ENCODE measurements at regions not wholly inside any gene's neighbourhood (a gene's known extent, or its start where the extent isn't known, plus 50 kb on each side); places are given as distances from the start of the nearest gene placed in this dataset.
A peak's percentile ranks its signal among the peaks of the same experiment; 100 is the strongest.
"Not testable (repeated sequence)": the region's sequence is repeated elsewhere in the genome, so short reads cannot be mapped to it uniquely, and the experiment has no call there.

GRCh38 chrX:46152756-46153155, 392.5 kb downstream of the ZNF674 start:
- no peak for DNase-seq (ENCODE audit: low read depth)
- no peak overlapping the region for H3K4me3 ChIP-seq (ENCODE audit: low read depth, low read length)
- no peak for TF ChIP-seq CTCF (IDR thresholded peaks at IDR 0.05; ENCODE audit: insufficient read depth, low read depth, low read length)

GRCh38 chrX:46151332-46151731, 393.9 kb downstream of the ZNF674 start:
- H3K4me3 ChIP-seq (ENCODE audit: low read depth, low read length); DNase-seq (ENCODE audit: low read depth): not testable (repeated sequence)

GRCh38 chrX:46144566-46144965, 400.7 kb downstream of the ZNF674 start:
- TF ChIP-seq CTCF (IDR thresholded peaks at IDR 0.05; ENCODE audit: insufficient read depth, low read depth, low read length) = no peak
- DNase-seq (ENCODE audit: low read depth) = no peak

GRCh38 chrX:46140272-46140671, 404.9 kb downstream of the ZNF674 start:
- no peak overlapping the region for H3K4me3 ChIP-seq (ENCODE audit: low read depth, low read length)
- no peak for TF ChIP-seq CTCF (IDR thresholded peaks at IDR 0.05; ENCODE audit: insufficient read depth, low read depth, low read length)
- peak; percentile 50 for DNase-seq (ENCODE audit: low read depth)

More at GRCh38 chrX:46144566-46144965, 400.7 kb downstream of the ZNF674 start:
- H3K4me3 ChIP-seq (ENCODE audit: low read depth, low read length) = no peak overlapping the region

- no peak for TF ChIP-seq CTCF (IDR thresholded peaks at IDR 0.05; ENCODE audit: insufficient read depth, low read depth, low read length)
- DNase-seq (ENCODE audit: low read depth) = no peak
- no peak overlapping the region for H3K4me3 ChIP-seq (ENCODE audit: low read depth, low read length)
Observed at GRCh38 chrX:46130247-46130646, 415.0 kb downstream of the ZNF674 start.

- DNase-seq (ENCODE audit: low read depth) = peak; percentile 14
- no peak for TF ChIP-seq CTCF (IDR thresholded peaks at IDR 0.05; ENCODE audit: insufficient read depth, low read depth, low read length)
- H3K4me3 ChIP-seq (ENCODE audit: low read depth, low read length) = no peak overlapping the region
Observed at GRCh38 chrX:46125111-46125510, 420.1 kb downstream of the ZNF674 start.

GRCh38 chrX:46117234-46117633, 428.0 kb downstream of the ZNF674 start:
- H3K4me3 ChIP-seq (ENCODE audit: low read depth, low read length) = no peak overlapping the region
- DNase-seq (ENCODE audit: low read depth) = no peak
- TF ChIP-seq CTCF (IDR thresholded peaks at IDR 0.05; ENCODE audit: insufficient read depth, low read depth, low read length) = no peak

GRCh38 chrX:46087310-46087709, 457.9 kb downstream of the ZNF674 start:
- not testable (repeated sequence) for DNase-seq (ENCODE audit: low read depth); H3K4me3 ChIP-seq (ENCODE audit: low read depth, low read length)

GRCh38 chrX:46080121-46080520, 465.1 kb downstream of the ZNF674 start:
- not testable (repeated sequence) for DNase-seq (ENCODE audit: low read depth); H3K4me3 ChIP-seq (ENCODE audit: low read depth, low read length)
